ENCODE measurements at regions not wholly inside any gene's neighbourhood (a gene's known extent, or its start where the extent isn't known, plus 50 kb on each side); places are given as distances from the start of the nearest gene placed in this dataset.

- peaks cover 8 to 20% (median 16%) of the 10 kb centered on the region in 5 donors for H3K9me3 Mint-ChIP-seq
- DNase-seq, result no peak
- no peak overlapping the region for H3K27ac Mint-ChIP-seq
- H3K27me3 Mint-ChIP-seq, result no peaks in the 10 kb centered on the region
- Histone ChIP-seq H3K27ac (ENCODE audit: low read depth, low read length) (no peak overlapping the region), H3K9me3 (ENCODE audit: low read length) (no peaks in the 10 kb centered on the region), H3K27me3 (ENCODE audit: insufficient read depth, low read length, poor library complexity, severe bottlenecking) (no peaks in the 10 kb centered on the region), H3K4me3 (ENCODE audit: low read length) (no peak overlapping the region), H3K36me3 (ENCODE audit: insufficient read depth, low read length) (no peaks in the 10 kb centered on the region), H3K4me1 (ENCODE audit: insufficient read depth, low read length) (no peaks in the 10 kb centered on the region)
- ChIA-PET CTCF (no interaction called here), POLR2A (no interaction called here)
- no peaks in the 10 kb centered on the region for H3K36me3 Mint-ChIP-seq
- H3K4me3 Mint-ChIP-seq, result no peak overlapping the region
- no peaks in the 10 kb centered on the region for H3K4me1 Mint-ChIP-seq
Measured at GRCh38 chr5:4207486-4207885, 611.9 kb downstream of the IRX1 start.

DNA sequence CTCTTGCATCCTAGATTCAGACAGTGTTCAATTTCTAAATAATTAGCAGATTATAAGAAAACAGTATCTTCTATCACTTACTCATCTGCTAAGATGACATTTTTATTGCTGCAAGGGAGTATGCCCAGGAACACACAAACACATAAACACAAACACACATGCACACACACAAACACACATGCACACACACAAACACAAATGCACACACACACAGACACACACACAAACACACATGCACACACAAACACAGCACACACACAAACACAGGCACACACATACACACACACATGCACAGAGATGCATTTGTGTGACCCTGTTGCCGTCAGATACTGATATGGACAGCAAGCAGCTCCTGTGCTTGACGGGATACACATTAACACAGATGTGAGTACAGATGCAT is 612.9 kb downstream of the IRX1 start:
- no peak overlapping the region for H3K27ac Mint-ChIP-seq
- no peak overlapping the region for H3K4me3 Mint-ChIP-seq
- no peaks in the 10 kb centered on the region for H3K27me3 Mint-ChIP-seq
- ChIA-PET CTCF (no interaction called here), POLR2A (no interaction called here)
- H3K27ac ChIP-seq (ENCODE audit: low read depth, low read length), result no peak overlapping the region
- DNase-seq, result no peak
- no peaks in the 10 kb centered on the region for H3K4me1 ChIP-seq (ENCODE audit: insufficient read depth, low read length)
- H3K9me3 Mint-ChIP-seq, result peaks cover 8 to 22% (median 21%) of the 10 kb centered on the region in 5 donors
- no peaks in the 10 kb centered on the region for H3K36me3 Mint-ChIP-seq
- H3K36me3 ChIP-seq (ENCODE audit: insufficient read depth, low read length), result no peaks in the 10 kb centered on the region
- no peaks in the 10 kb centered on the region for H3K27me3 ChIP-seq (ENCODE audit: insufficient read depth, low read length, poor library complexity, severe bottlenecking)
- H3K9me3 ChIP-seq (ENCODE audit: low read length), result no peaks in the 10 kb centered on the region
- no peaks in the 10 kb centered on the region for H3K4me1 Mint-ChIP-seq
- no peak overlapping the region for H3K4me3 ChIP-seq (ENCODE audit: low read length)

DNA sequence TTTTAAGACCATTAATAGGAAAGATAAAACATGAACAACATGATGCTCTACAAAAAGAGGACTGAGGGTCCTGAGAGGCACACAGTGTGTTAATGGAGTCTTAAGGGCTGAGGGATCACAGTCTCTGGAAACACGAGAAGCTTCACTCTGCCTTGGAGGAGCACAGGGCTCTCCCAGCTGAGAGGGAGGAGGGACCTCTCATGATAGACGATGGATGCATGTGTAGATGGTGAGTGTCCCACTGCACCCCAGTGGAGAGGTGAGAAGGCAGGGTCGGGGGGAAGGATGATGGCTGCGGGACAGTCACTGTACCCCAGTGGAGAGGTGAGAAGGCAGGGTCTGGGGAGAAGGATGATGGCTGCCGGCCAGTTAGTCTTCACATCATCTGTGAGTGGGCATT is 613.4 kb downstream of the IRX1 start:
- ChIA-PET CTCF (no interaction called here), POLR2A (no interaction called here)
- H3K27ac ChIP-seq (ENCODE audit: low read depth, low read length), result no peak overlapping the region
- no peaks in the 10 kb centered on the region for H3K36me3 ChIP-seq (ENCODE audit: insufficient read depth, low read length)
- Mint-ChIP-seq H3K36me3 (no peaks in the 10 kb centered on the region), H3K4me3 (no peak overlapping the region), H3K27me3 (no peaks in the 10 kb centered on the region), H3K4me1 (no peaks in the 10 kb centered on the region), H3K9me3 (peaks cover 8 to 25% (median 21%) of the 10 kb centered on the region in 5 donors), H3K27ac (no peak overlapping the region)
- no peaks in the 10 kb centered on the region for H3K4me1 ChIP-seq (ENCODE audit: insufficient read depth, low read length)
- no peaks in the 10 kb centered on the region for H3K27me3 ChIP-seq (ENCODE audit: insufficient read depth, low read length, poor library complexity, severe bottlenecking)
- H3K9me3 ChIP-seq (ENCODE audit: low read length), result no peaks in the 10 kb centered on the region
- no peak for DNase-seq
- H3K4me3 ChIP-seq (ENCODE audit: low read length), result no peak overlapping the region

GRCh38 chr5:4212071-4212739 is 616.6 kb downstream of the IRX1 start:
- Histone ChIP-seq H3K4me3 (ENCODE audit: low read length) (no peak overlapping the region), H3K27ac (ENCODE audit: low read depth, low read length) (no peak overlapping the region), H3K9me3 (ENCODE audit: low read length) (no peaks in the 10 kb centered on the region), H3K36me3 (ENCODE audit: insufficient read depth, low read length) (no peaks in the 10 kb centered on the region), H3K4me1 (ENCODE audit: insufficient read depth, low read length) (no peaks in the 10 kb centered on the region), H3K27me3 (ENCODE audit: insufficient read depth, low read length, poor library complexity, severe bottlenecking) (no peaks in the 10 kb centered on the region)
- H3K27me3 Mint-ChIP-seq, result no peaks in the 10 kb centered on the region
- no peak overlapping the region for H3K4me3 Mint-ChIP-seq
- no peak overlapping the region for H3K27ac Mint-ChIP-seq
- ChIA-PET POLR2A (no interaction called here), CTCF (no interaction called here)
- peaks cover 8 to 26% (median 17%) of the 10 kb centered on the region in 5 donors for H3K9me3 Mint-ChIP-seq
- DNase-seq, result no peak
- no peaks in the 10 kb centered on the region for H3K36me3 Mint-ChIP-seq
- H3K4me1 Mint-ChIP-seq, result no peaks in the 10 kb centered on the region

DNA sequence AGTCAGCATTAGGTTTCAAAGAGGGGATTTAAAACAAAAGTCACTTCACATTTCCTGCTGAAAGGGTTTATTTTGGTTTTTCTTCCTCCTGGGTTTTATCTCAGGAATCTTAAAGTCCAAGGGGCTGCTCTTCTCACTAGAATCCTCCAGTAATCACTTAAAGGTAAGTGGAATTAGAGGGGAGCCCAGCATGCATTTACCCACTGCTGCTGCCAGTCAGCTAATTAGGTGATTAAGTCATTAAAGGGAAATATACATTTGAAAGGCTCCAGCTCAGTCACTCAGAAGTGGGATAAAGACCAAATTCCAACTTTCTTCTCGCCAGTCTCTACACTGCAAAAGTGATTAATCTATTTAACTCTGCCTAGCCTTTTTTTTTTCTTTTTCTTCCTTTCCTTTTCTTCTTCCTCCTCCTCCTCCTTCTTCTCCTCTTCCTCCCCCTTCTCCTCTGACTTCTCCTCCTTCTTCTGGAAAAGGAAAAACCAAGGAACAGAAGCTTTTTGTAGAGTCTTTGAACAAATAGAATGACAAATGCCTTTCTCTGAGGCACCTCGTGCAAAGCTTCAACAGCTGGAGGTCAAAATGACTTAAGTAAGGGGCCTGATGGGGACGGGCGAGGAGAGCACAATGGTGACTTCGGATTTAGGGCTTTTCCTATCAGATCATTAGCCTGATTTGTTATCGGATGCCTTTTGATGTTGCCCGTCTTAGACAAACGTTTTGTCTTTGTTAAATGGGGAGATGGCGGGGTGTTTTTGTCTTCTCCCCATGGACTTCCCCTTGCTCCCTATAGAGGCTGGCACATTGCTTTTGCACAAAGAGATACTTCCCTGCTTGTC is 617.6 kb downstream of the IRX1 start:
- POLR2A ChIA-PET, result no interaction called here
- Mint-ChIP-seq H3K4me1 (no peaks in the 10 kb centered on the region), H3K4me3 (no peak overlapping the region)

GRCh38 chr5:4215143-4215542 is 619.5 kb downstream of the IRX1 start:
- Mint-ChIP-seq H3K27ac (peak overlapping the region in 1 of 8 donors; percentile 38), H3K4me3 (no peak overlapping the region), H3K4me1 (no peaks in the 10 kb centered on the region), H3K27me3 (no peaks in the 10 kb centered on the region), H3K36me3 (no peaks in the 10 kb centered on the region), H3K9me3 (peaks cover 2 to 20% (median 11%) of the 10 kb centered on the region in 5 donors)
- ChIA-PET POLR2A (no interaction called here), CTCF (no interaction called here)
- Histone ChIP-seq H3K4me3 (ENCODE audit: low read length) (no peak overlapping the region), H3K27me3 (ENCODE audit: insufficient read depth, low read length, poor library complexity, severe bottlenecking) (no peaks in the 10 kb centered on the region), H3K27ac (ENCODE audit: low read depth, low read length) (no peak overlapping the region), H3K4me1 (ENCODE audit: insufficient read depth, low read length) (no peaks in the 10 kb centered on the region), H3K9me3 (ENCODE audit: low read length) (no peaks in the 10 kb centered on the region), H3K36me3 (ENCODE audit: insufficient read depth, low read length) (no peaks in the 10 kb centered on the region)
- DNase-seq, result no peak

More for the DNA sequence above, 617.6 kb downstream of the IRX1 start:
- H3K27ac ChIP-seq (ENCODE audit: low read depth, low read length), result no peak overlapping the region
- H3K4me1 ChIP-seq (ENCODE audit: insufficient read depth, low read length), result no peaks in the 10 kb centered on the region
- DNase-seq, result no peak
- no peak overlapping the region for H3K4me3 ChIP-seq (ENCODE audit: low read length)
- no peaks in the 10 kb centered on the region for H3K9me3 ChIP-seq (ENCODE audit: low read length)
- Mint-ChIP-seq H3K27me3 (no peaks in the 10 kb centered on the region), H3K27ac (no peak overlapping the region), H3K36me3 (no peaks in the 10 kb centered on the region), H3K9me3 (peaks cover 8 to 26% (median 20%) of the 10 kb centered on the region in 5 donors)
- CTCF ChIA-PET, result no interaction called here
- H3K27me3 ChIP-seq (ENCODE audit: insufficient read depth, low read length, poor library complexity, severe bottlenecking), result no peaks in the 10 kb centered on the region
- H3K36me3 ChIP-seq (ENCODE audit: insufficient read depth, low read length), result no peaks in the 10 kb centered on the region

DNA sequence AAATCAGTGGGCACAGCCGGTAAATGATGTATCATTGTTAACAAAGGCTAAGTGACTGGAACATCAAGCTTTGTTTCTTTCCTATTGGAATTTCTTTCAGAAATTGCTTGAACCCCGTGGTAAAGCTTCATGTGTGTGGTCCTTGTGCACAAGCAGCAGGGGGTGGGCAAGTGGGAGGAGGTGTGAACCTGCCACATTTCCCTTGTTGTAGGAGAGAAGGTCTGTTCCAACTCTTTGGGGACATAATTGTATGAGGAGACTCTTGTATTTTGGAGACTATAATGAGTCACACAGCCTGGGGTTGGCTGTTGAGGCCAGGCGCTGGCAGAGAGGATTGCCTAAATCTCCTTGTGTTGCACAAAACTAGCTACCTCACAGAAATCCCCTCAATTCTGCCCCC is 620.5 kb downstream of the IRX1 start:
- Mint-ChIP-seq H3K4me1 (no peaks in the 10 kb centered on the region), H3K27ac (no peak overlapping the region), H3K4me3 (no peak overlapping the region), H3K36me3 (no peaks in the 10 kb centered on the region), H3K27me3 (no peaks in the 10 kb centered on the region), H3K9me3 (peaks cover 2 to 18% (median 9%) of the 10 kb centered on the region in 5 donors)
- no peak overlapping the region for H3K27ac ChIP-seq (ENCODE audit: low read depth, low read length)
- H3K27me3 ChIP-seq (ENCODE audit: insufficient read depth, low read length, poor library complexity, severe bottlenecking), result no peaks in the 10 kb centered on the region
- ChIA-PET CTCF (no interaction called here), POLR2A (no interaction called here)
- no peaks in the 10 kb centered on the region for H3K4me1 ChIP-seq (ENCODE audit: insufficient read depth, low read length)
- H3K4me3 ChIP-seq (ENCODE audit: low read length), result no peak overlapping the region
- no peaks in the 10 kb centered on the region for H3K36me3 ChIP-seq (ENCODE audit: insufficient read depth, low read length)
- H3K9me3 ChIP-seq (ENCODE audit: low read length), result no peaks in the 10 kb centered on the region
- DNase-seq, result no peak

- Histone ChIP-seq H3K4me3 (ENCODE audit: low read length) (no peak overlapping the region), H3K36me3 (ENCODE audit: insufficient read depth, low read length) (no peaks in the 10 kb centered on the region), H3K27me3 (ENCODE audit: insufficient read depth, low read length, poor library complexity, severe bottlenecking) (no peaks in the 10 kb centered on the region), H3K27ac (ENCODE audit: low read depth, low read length) (no peak overlapping the region), H3K4me1 (ENCODE audit: insufficient read depth, low read length) (no peaks in the 10 kb centered on the region), H3K9me3 (ENCODE audit: low read length) (no peaks in the 10 kb centered on the region)
- no peak overlapping the region for H3K27ac Mint-ChIP-seq
- H3K4me3 Mint-ChIP-seq, result no peak overlapping the region
- no peak for DNase-seq
- H3K36me3 Mint-ChIP-seq, result no peaks in the 10 kb centered on the region
- no peaks in the 10 kb centered on the region for H3K27me3 Mint-ChIP-seq
- ChIA-PET CTCF (no interaction called here), POLR2A (no interaction called here)
- no peaks in the 10 kb centered on the region for H3K4me1 Mint-ChIP-seq
- peaks cover 0 to 16% (median 10%) of the 10 kb centered on the region in 5 donors for H3K9me3 Mint-ChIP-seq
Measured at GRCh38 chr5:4220016-4220415, 624.4 kb downstream of the IRX1 start.

Measured in CD8-positive, alpha-beta memory T cell (primary cell).